Activated CD4-positive, alpha-beta T cell treated with anti-CD3 and anti-CD28 coated beads, Interleukin-2, Interleukin-4, amounts not matched to agents 100 ng/mL and 50 ng/mL, durations not matched to agents 16 hours and 8 hours (primary cell): ENCODE measurements at regions not wholly inside any gene's neighbourhood (a gene's known extent, or its start where the extent isn't known, plus 50 kb on each side); places are given as distances from the start of the nearest gene placed in this dataset.

ENCODE experiments used
- DNase-seq: peaks from one replicate; pipeline ENCODE4 v3.0.0-alpha.2; 2020; ENCODE audit warnings: low spot score

DNA sequence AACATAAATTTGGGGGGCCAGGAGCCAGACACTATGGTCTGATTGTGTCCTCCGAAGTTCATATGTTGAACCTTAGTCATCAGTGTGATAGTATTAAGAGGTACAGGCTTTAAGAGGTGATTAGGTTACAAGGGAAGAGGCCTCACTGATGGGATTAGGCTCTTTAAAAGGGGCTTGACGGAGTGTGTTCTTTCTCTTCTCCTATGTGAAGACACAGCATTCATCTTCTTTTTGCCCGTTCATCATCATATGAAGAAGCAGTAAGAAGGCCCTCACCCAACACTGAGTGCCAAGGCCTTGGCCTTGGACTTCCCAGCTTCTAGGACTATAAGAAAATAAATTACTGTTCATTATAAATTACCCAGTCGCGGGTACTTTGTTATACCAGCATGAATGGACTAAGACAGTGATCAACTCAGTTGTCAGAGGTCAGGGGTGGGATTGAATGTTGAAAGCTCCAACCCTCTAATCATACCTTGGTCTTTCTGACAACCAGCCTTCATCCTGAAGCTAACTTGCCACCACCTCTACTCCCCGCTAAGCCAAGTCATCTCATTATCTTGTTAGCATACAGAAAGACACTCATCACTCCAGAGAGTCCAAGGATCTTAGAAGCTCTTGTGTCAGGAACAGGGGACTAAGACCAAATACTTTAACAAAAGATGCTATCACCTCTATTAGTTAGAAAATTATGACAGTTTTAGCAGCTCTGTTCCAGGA, 543.4 kb upstream of the DIPK2B start:
- DNase-seq, result no peak

- DNase-seq, result no peak
These were observed 542.4 kb upstream of the DIPK2B start for GRCh38 chrX:45743081-45743533.

DNA sequence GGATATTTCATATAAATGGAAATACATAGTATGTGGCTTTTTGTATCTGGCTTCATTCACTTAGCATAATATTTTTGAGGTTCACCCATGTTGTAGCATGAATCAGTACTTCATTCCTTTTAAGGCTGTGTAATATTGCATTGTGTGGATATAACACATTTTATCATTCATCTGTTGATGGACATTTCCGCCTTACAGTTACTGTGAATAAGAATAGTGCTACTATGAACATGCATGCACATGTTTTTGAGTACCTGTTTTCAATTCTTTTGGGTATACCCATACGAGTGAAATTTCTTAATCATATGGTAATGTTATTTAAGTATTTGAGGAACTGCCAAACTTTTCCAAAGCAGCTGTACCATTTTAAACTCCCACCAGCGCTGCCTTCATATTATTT, 539.6 kb upstream of the DIPK2B start:
- no peak for DNase-seq

GRCh38 chrX:45735571-45735970, 534.9 kb upstream of the DIPK2B start:
- no peak for DNase-seq

- DNase-seq, result no peak
These were observed 530.8 kb upstream of the DIPK2B start for GRCh38 chrX:45731448-45731847.

DNA sequence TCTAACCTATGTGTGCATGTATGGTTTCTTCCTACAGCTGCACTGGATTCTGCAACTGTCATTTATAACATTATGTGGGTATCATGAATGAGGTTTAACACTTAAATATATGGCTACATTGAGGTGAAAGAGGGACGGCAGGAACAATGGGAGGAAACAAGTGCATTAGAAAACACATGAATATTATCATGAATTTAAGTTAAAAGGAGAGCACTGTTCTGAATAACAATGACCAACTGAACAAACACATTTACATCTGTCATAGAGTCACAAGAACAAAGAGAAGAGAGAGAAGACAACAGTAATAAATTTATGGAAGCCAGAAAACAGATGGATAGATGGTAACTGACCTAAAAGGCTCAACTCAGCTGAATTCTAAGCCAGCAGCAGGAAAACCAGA, 527.1 kb upstream of the DIPK2B start:
- DNase-seq, result no peak

DNA sequence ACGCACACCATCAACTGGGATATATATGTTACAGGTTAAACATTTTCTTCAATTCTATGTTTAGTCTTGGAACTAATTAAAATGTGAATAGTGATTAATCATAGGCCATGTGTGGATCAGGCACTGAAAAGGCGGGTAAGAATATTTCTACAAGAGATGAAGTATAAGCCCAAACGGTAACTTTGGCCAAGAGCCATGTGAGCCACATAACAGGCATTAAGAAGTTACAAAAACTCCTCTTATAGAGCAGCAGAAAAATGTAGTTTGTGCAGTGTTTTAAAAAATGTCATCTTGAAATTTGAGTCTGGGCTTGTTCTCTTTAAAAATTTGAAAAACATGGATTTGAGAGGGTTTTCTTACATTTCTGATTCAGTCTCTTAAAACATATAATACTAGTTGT, 521.8 kb upstream of the DIPK2B start:
- no peak for DNase-seq

DNA sequence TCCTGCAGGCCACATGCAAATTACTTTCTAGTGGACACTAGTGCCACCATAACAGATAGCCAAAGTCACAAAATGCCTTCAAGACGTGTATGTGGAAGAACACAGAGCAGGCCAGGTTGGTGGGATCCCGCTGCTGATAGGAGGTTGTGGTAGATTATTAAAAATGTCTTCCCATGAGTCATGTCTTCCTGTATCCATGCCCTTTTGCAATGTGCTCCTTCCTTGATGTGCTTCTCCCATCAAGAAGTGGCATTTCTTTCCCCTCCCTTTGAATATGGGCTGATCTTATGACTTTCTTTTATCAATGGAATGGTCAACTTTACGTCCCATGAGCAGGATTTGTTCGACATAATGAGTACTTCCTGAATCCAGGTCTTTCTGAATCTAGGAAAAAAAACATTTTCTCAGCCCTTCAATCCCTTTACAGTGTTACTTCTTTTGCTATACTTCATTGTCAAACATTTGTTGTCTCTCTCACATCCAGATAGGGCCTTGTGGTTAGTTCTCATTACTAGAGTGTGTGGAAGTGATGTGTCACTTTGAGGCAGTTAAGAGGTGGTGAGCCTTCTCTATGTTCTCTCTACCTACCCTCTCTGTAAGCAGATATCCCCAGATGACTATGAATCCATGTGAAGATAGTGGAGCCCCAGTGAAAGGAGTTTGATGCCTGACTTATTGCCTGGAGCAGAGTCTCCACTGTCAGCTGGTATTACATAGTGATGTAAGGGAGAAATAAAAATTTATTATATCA, 519.2 kb upstream of the DIPK2B start:
- peak; percentile 63 for DNase-seq

DNA sequence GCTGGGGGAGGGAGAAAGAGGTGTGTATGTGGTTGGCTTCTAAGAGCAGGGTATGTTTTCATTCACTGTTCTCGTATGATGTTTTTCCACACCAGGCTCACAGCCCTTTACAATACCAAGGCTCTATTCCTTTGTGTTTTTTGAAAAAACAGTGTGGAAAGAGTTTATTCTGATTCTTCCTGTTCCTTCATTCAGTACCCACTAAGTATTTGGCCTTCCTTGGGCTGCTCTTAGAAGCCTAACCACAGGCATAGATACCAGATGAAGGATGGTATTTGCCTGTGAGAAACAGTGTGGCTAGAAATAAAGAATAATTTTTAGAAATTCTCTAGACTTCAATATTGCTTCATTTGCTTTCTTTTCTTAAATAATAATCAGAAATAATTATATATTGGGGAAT, 518.0 kb upstream of the DIPK2B start:
- DNase-seq, result no peak

GRCh38 chrX:45716750-45717149, 516.1 kb upstream of the DIPK2B start:
- no peak for DNase-seq

DNA sequence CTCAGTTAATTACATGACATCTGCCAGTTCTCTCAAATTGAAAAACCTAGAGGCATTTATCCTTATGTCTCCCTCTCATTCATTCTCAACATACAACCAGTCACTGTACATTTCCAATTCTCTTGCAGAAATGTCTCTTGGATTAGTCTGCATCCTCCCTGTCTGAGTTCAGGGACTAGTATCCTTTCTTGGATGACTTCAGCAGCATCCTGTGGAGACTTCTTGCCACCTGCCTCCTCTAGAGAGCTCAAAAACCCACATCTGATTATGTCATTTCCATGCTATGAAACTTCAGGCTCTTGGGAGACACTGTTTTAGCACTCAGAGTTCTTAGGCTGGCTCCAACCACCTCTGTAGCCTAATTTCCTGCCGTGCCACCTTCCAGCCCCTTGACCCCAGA, 515.1 kb upstream of the DIPK2B start:
- DNase-seq, result no peak

DNA sequence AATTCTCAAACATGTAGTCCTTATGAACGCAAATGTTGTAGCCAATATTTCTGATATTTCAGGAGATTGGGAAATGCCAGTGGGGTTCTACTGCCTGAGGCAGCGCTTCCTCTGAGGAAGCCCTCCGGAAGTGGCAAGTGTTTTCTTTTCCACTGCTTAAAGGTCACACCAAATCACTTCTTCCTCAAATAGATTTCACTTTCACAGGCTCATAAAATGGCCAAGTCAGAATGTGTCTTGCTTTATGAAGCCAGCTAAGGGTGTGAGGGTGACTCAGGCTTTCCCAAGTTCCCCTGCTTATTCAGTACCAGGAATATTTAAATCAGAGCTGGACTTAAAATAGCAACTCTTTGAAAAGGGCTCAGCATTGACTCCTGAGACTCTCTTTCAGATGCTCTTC, 514.2 kb upstream of the DIPK2B start:
- DNase-seq, result peak; percentile 56

- DNase-seq, result no peak
These were observed 511.4 kb upstream of the DIPK2B start for GRCh38 chrX:45712067-45712466.

GRCh38 chrX:45711231-45711630, 510.6 kb upstream of the DIPK2B start:
- no peak for DNase-seq

GRCh38 chrX:45710081-45710801, 509.6 kb upstream of the DIPK2B start:
- DNase-seq, result peak; percentile 92

DNA sequence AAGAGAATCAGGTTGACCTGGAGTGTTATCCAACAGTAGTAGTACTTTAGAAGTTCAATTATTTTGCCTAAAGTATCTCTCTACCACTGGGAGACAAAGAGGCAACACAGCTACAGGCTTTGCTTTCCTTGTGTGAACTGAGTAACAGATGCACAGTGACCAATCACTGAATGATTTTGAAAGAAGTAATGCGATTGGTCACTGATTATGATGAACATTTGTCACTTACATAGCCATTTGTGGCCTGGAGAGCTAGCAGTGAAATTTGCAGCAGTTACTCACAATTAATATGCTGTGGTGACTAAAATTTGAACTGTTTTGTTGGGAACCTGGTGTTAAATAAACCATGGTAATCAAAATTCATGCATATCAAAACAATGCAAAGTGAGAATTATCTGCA, 508.7 kb upstream of the DIPK2B start:
- DNase-seq, result peak; percentile 39

DNA sequence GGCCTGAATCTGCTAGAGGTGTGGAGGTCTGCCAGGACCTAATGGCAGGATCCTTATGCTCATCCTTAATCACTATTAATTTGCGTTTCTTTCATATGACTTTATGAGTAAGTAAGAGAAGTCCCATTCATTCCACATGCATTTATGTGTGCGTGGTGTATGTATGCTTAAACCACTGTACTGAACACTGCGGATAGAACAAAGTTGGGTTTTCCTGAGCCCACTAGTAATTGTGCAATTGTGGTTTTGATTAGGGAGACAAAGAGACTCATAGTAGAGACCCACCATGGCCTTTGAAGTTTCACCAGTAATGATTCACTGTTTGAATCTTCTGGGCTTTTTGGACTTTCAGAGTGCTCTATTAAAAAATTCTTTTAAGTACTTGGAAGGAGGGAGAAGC, 498.5 kb upstream of the DIPK2B start:
- no peak for DNase-seq

DNA sequence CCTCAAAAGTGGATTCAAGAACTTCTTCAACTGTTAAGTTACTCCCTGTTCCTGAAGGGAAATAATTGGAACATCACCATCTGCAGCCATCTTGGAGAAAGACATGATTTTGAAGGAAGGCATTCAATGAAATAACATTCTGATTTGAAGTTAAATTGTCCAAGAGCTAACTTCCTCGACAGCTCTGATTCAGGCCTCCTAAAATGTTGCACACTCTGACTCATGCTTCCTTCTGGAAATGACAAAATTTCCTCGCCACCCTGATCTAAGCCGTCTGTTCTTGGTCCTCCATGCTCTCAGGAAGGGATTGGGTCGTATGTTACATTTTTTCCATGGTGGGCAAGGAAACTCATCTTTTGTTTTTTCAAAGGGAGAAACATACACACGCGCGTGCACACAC, 496.9 kb upstream of the DIPK2B start:
- DNase-seq, result no peak

DNA sequence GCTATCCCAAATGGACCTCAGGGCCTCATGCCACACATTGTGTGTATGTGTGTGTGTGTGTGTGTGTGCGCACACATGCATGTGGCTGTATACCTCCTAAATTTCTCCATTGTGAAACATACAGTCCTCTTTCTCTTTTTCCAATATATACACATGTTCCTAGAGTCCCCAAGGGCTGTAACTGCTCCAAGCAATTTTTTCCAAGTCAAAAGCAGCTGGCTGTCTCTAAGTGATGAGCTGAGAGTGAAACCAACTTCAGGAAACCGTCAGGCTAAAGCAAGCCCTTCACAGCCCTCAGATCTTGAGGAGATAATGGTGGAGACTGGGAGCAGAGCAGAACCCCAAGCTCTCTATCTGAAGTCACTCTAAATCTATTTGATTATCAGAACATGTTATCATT, 496.1 kb upstream of the DIPK2B start:
- DNase-seq, result no peak

DNA sequence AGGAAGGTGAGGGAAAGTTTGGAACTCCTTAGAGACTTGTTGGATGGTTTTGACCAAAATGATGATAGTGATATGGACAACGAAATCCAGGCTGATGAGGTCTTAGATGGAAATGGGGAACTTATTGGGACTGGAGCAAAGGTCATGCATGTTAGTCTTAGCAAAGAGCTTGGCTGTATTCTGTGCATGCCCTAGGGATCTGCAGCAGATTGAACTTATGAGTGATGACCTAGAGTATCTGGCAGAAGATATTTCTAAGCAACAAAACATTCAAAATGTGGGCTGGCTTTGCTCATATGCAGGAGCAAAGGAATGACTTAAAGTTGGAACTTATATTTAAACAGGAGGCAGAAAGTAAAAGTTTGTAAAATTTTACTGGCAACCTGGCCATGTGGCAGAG, 489.3 kb upstream of the DIPK2B start:
- no peak for DNase-seq

DNA sequence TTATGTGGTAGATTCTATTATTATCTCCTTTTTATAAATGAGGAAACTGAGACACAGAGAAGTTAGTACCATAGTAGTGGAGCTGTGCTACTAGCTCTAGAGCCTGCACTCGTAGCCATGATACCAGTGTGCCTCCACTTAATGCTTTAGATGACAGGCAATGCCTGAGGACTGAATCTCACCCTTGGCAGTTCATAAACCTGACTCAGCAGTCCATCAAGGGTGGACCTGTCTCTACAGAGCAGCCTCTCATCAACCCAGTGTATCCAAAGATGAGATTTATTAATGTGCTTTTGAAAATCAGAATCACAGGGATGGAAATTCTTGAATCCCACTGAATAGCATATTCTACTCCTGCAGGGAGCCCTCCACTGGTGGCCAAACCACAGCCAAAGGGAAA, 483.2 kb upstream of the DIPK2B start:
- no peak for DNase-seq

DNA sequence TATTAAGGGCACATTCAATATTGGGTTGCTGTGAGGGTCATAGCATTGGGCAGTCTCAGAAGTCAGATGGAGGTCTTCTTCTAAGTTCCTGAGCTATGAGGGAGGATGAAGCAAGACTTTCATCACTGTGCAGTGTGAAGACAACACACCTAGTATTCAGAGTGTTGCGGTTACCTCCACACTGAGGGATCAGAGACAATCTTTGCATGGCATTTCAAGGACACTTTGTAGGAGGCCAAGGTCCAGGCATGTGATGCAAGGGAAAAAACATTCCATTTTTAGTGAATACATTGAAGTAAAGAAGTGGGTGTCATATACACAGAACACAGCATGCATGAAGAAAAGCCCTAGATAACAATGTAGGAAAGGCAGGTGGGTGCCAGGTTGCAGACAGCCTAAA, 481.2 kb upstream of the DIPK2B start:
- no peak for DNase-seq

DNA sequence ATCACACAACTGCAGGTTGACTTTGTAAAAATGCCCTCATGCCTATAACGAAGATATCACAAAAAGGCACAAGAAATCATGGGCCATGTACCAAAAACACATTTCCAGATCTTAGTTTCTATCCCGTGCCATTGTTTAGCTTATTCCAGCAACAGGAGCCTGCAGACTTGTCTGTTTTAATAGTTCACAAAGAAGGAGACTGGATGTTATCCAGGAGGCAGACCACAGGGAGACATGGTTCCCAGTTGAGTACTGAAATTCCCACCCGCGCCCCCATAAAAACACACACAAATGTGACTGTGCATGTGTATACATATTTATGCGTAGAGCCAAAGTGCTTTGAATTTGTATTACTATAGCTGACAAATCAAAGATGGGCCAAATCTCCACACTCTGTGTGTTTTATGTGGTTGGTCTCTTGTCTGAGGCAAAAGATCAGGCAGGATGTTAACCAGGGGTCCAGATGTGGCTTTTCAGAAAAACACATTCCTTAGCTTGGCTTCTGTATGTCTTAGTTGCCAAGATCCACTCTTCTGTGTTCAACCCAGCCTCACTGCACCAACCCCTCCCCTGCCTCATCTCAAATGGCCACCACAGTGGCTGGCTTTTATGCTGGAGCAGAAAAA, 469.2 kb upstream of the DIPK2B start:
- DNase-seq, result no peak
